GM19463 (cell line): ENCODE measurements at regions not wholly inside any gene's neighbourhood (a gene's known extent, or its start where the extent isn't known, plus 50 kb on each side); places are given as distances from the start of the nearest gene placed in this dataset.
"Not testable (repeated sequence)": the region's sequence is repeated elsewhere in the genome, so short reads cannot be mapped to it uniquely, and the experiment has no call there.

ENCODE experiments used
- ATAC-seq: cut with Tn5 transposase; IDR thresholded peaks from one replicate; pipeline ENCODE4 v1.9.1; 2021; ENCODE audit warnings: mild to moderate bottlenecking, moderate library complexity; ENCODE audit not compliant: unreplicated experiment

DNA sequence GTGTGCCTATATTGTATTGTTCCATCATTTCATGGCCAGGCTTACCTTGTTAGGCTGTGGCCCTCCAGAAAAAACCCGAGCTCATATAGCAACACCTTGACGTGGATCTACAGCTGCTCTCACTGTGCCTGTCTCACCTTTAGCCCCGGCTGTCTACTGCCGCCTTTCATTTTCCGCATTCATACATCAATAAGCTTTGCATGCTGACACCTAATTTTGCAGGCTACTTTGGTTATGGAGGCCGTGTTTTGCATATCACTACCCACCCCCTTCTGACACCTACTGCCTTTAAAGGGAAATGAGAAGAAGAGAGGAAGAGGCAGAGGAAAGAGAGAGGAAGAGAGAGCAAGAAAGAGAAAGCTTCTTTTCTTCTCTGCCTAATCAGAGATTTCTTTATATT lies 702.9 kb downstream of the BCL11A start:
- ATAC-seq: no peak

DNA sequence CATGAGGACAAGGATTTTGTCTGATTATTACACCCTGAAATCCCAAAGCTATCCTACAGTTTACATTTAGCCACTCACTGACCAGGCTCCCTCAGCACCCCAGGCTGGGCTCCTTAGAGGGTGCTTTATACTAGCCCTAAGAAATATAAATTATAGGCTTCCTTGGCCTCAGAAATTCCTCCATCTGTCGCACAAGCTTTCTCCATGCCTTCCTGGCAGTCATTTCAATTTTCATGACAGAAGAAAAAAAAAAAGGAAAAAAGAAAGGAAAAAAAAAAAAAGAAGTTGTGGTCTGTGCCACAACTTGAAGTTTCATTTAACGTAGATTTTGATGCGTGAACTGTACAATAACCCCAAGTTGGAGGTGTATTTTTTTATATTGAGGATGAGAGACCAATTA lies 719.5 kb downstream of the BCL11A start:
- ATAC-seq: no peak

GRCh38 chr2:59830601-59831000 lies 722.9 kb downstream of the BCL11A start:
- no peak for ATAC-seq

DNA sequence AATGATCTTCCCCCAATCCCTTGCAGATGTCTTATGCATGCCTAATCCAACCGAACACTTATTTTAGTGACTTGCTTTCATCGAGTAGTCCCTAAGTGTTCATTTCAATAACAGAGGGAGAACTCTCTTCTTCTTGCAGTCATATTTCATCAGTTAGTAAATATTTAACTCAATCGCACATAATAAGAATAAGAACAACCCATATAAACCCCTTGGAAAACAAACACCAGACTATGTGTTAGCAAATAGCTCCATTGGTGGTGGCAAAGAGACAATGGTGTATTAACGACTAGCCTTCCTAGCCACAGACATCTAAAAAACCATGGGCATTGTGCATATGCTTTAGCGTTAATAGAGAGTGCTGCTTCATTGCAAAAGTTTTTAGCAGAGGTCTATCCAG lies 725.8 kb downstream of the BCL11A start:
- ATAC-seq: no peak

DNA sequence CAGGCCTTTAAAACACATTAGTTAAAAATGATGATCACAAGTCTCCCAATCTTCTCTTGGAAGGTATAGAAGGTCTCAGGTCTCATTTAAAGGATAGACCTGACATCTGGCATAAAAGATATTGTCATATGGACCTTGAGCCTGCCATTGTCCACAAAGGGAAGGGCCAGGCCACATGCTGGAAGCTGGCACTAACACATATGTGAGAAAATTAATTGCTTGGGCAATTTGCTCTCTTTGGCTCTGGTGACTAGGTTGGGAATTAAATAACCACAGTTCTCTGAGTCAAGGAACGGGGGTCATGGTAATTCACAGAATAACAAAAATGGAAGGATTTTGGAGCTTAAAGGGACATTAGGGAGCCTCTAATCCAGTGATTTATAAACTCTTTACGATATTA lies 727.3 kb downstream of the BCL11A start:
- ATAC-seq: no peak

GRCh38 chr2:59824314-59824713 lies 729.1 kb downstream of the BCL11A start:
- no peak for ATAC-seq

DNA sequence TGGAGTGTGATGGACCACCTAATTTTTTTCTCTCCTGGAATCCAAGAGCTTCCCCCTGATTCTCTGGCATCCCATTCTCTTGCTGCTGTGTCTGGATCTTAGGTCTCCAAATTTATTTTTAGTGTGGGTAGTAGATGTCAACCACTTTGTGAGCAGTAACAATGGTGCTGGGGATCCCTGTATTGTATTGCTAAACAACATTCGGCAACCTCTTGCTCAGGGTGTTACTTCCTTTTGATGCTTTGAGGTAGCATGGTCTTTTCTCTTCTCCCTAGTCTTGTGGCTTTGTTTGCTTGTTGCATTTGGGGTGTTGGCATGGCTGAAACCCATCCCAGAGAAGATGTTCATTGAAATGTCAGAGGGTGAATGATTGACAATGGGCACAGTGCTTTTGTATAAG lies 737.4 kb downstream of the BCL11A start:
- no peak for ATAC-seq

DNA sequence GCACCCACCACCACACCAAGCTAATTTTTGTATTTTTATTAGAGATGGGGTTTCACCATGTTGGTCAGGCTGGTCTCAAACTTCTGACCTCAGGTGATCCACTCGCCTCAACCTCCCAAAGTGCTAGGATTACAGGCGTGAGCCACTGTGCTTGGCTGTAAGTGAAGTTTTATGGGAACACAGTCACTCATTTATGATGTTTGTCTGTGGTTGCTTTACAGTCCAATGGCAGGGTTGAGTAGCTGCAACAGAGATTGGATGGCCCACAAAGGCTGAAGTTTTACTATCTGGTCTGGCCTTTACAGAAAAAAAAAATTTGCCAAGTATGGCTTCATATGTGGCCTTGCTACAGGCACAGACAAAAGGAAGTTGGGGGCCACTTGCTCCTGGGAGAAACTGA lies 743.2 kb downstream of the BCL11A start:
- not testable (repeated sequence) for ATAC-seq

DNA sequence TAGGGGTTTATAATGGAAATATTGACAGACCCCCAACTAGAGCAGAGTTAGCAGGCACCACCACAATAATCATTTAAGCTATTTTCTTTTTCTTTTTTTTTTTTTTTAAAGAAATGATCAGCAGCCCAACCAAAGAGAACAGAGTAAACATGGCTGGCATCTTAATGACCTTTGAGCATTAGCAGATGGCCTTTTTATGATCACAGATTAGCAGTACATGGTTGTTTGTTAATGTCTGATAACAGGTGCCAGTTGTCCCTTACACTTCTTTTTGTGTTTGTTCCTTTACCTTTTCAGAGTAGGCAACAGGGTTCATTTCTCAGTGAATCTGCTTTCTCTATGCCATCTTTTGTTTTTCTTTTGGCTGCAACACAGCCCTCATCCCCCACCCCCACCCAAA lies 747.0 kb downstream of the BCL11A start:
- ATAC-seq: no peak

DNA sequence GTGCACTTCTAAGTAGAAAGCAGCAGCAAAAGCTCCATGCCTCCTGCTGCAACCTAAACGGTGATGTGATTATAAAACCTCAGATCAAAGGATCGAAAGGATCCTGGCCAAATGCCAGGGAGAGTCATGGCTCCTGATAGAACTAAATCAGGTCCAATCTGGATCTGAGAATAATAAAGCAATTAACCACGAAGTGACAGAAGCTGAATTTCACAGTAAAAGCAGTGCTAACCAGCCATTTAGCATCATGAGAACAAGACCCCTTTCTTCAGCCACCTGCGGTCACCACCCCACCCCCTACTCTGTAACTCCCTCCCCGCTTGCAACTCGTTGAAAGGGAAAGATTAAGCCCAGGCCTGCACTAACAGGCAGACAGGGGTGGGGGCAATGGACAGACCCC lies 748.7 kb downstream of the BCL11A start:
- ATAC-seq: no peak

- ATAC-seq: no peak
These were observed 749.9 kb downstream of the BCL11A start for GRCh38 chr2:59803586-59803985.

DNA sequence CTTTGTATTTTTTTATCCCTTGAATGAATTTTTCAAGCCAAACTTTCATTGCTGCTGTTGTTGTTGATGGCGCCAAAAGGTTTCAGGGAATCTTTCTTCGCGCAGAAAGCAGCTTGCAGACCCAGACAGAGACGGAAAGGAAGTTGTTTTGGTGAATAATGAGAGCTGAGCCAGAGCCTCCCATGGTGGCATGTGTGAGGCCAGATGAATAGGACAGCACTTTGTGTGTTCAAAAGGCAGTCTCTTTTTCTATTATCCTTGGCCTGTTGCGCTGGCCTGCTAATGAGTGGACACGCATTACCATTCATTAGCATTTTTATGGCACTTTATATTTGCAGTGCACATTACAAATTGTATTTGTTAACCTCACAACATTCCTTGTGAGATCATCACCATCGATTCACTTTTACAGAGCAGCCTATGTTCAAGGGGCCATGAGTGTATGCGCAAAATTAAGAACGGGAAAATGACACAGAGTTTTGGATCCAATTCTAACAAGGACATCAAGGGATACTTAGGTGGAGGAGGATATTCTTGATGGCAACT lies 754.7 kb downstream of the BCL11A start:
- no peak for ATAC-seq

DNA sequence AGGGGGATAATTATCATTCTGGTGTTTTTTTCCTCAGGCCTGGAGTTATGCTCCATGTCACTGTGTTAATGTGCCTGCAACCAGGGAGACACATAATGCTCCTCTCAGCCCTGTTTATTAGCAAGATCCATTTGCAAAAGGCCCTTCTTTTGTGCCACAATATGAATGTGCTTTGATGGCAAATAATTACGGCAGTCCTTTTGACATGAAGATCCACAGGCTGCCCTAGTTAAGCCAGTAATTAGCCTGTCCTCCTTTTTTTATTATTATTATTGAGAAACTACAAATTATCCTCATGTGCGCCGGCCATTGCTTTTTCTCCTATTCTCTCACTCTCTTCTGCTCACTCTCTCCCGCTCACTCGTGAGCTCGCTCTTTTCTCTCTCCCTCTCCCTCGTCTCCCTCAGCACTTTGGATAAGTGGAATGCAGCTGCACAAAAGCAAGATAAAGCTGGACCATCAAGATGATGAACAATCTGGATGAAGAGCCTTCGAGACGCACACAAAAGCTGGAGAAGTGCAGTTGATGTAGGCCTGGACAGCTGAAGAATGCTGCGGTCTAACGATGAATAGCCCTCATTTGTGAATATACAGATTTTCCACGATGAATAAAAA lies 762.3 kb downstream of the BCL11A start:
- no peak for ATAC-seq

GRCh38 chr2:59790186-59791003 lies 763.1 kb downstream of the BCL11A start:
- ATAC-seq: no peak

DNA sequence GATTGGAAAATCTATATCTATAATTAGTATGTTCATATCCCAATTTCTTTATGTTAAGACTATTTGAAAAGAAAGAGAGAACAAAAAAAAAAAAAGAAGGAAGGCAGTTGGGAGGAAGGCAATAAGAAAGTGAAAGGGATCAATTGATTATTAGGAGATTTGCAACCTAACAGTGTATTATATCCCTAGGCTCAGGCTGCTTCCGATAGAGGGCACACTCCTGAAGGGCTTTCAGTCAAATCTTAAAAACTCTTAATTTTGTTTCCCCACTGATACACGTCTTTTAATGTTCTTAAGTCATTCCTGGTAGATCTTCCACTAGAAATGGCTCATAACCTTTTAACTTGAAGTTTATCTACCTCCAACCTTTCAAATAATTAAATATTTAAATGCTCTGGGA lies 763.9 kb downstream of the BCL11A start:
- no peak for ATAC-seq

DNA sequence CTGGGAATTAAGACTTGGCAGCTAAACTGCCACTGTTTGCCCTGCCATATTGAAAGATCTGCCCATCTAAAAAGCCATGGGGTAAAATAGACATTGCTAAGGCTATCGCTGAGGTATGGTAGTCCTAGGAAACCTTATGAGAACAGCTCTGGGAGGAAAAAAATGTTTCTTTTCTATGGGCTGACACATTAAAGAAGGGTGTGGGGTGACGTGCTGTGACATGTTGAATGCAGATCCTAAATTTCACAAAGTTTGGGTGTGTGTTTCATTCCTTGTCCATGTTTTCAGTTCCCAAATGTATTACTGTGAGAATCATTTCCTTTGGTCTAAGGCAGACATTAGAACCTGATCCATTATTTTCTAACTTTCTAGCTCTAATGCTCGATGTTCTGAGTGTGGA lies 766.4 kb downstream of the BCL11A start:
- ATAC-seq: no peak

- no peak for ATAC-seq
These were observed 766.8 kb downstream of the BCL11A start for GRCh38 chr2:59786684-59787083.

- ATAC-seq: no peak
These were observed 773.9 kb downstream of the BCL11A start for GRCh38 chr2:59779571-59779970.

DNA sequence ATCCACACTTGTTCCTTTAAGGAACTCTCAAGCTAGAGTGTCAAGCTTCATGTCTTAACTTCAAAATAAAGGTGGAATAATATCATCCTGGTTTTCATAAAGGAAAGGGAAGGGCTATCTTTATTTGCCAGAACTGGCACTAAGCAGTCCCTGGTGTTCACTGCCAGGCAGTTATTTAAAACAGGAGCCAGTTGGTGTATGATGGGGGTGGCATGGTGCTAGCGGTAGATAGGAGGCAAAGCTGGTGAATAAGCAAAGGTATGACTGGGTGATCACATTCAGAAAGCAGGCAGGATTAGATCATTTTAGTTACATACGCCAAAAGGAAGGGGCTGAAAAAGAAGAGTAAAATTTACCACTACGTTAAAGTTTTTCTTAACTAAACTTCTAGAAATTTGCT lies 776.3 kb downstream of the BCL11A start:
- ATAC-seq: no peak

GRCh38 chr2:59776726-59777008 lies 776.8 kb downstream of the BCL11A start:
- no peak for ATAC-seq

DNA sequence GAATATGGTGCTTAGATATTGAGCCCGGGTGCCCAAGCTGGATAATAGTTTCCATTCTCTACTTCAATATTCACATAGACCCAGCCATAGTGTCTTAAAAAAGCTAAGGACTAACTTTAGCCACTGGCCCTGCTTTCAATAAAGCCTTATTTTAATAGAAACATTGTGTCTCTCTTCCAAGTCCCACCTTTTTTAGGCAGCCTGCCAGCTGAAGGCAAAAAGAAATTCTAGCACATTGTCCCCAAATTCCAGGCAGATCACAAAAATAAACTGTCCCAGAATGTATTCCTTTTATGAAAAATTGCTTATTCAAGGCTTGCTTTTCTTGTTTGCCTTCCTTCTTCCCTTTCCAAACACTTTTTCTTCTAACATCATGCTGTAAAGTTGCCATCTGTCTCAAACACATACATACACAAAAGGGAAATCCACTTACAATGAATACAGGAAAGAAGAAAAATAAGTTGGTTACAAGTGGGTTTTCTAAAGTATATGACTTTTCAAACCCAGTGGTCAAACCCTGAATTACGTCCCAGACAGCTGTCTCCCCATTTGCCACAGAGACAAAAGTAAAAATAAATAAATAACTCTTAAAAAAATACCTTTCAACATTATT lies 778.5 kb downstream of the BCL11A start:
- ATAC-seq: no peak

DNA sequence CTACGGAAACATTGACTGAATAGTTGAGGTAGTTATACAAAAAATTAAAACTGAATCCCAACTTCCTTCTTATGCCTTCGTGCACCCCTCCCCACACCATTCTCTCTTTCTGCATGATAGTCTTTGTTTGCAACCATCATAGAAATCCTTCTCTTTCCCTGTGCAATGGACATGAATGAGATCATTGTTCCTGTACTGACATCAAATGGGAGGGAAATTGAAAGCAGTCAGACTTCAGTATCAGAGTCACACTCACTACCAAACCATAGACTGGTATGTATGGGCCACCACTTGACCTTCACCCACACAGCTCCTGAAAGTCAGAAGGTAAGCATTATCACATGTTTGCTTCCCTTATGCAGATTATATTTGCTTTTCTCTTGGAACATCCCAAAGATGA lies 782.8 kb downstream of the BCL11A start:
- no peak for ATAC-seq
